Superior temporal gyrus (tissue), 1 donor: ENCODE measurements at regions not wholly inside any gene's neighbourhood (a gene's known extent, or its start where the extent isn't known, plus 50 kb on each side); places are given as distances from the start of the nearest gene placed in this dataset.

Source experiments
- DNase-seq: peaks from one replicate; pipeline ENCODE4 v3.0.0-alpha.2; 2016; ENCODE audit errors: extremely low spot score

DNA sequence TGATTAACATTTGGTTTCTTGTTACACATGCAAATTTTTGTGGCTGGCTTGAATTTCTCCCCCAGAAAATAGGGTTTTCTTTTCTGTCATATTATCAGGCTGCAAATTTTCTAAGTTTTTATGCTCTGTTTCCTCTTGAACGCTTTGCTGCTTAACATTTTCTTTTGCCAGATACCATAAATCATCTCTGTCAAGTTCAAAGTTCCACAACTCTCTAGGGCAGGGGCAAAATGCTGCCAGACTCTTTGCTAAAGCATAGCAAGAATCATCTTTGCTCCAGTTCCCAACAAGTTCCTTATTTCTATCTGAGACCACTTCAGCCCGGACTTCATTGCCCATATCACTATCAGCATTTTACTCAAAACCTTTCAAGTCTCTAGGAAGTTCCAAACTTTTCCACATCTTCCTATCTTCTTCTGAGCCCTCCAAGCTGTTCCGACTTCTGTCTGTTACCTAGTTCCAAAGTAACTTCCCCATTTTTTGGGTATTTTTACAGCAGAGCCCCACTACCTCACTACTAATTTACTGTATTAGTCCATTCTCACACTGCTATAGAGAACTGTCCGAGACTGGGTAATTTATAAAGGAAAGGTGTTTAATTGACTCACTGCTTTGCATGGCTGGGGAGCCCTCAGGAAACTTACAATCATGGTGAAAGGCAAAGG, 486.9 kb upstream of the NCAM2 start:
- DNase-seq, result no peak

DNA sequence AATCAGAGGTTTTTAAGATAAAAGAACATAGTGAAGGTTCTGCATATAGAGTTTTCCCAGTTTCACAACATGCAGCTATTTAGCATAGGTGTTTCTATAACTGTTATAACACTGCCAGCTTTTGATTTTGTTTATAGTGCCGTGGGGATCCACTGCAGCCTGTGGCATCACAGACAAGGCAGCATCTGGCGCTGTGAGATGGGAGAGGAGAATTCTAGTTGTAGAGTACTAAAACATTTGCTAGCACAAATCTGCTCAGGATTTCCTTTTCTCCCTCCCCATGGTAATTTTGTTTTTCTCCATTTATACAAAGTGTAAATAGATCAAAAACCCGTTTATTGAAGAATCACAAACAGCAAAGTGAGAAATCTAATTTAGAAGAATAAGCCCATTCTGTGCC, 482.8 kb upstream of the NCAM2 start:
- peak; percentile 22 for DNase-seq

DNA sequence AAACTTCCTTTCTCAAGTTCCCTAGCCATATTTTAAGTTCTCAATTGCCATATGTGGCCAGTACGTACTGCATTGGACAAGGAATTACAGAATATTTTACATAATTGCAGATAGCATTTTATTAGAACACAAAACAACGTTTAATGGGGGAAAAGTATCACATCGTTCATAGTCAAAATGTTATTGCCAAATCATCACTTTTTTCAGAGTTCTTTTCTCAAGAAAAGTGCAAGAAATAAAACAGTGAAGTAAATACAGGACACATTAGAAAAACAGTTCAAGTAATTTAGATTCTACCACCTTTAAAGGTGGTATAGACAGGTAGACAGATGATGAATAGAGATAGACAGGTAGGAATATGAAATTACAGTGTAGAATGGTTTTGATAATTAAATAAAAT, 479.1 kb upstream of the NCAM2 start:
- DNase-seq, result no peak

DNA sequence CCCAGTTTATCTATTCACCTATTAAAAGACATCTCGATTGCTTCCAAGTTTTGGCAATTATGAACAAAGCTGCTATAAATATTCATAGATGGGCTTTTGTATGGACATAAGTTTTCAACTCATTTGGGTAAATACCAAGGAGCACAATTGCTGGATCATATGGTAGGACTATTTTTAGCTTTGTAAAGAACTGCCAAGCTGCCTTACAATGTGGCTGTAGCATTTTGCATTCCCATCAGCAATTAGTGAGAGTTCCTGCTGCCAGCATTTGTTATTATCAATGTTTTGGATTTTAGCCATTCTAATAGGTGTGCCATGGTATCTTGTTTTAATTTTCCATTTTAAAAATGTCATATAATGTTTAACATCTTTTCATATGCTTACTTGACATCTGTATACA, 475.6 kb upstream of the NCAM2 start:
- DNase-seq, result no peak

DNA sequence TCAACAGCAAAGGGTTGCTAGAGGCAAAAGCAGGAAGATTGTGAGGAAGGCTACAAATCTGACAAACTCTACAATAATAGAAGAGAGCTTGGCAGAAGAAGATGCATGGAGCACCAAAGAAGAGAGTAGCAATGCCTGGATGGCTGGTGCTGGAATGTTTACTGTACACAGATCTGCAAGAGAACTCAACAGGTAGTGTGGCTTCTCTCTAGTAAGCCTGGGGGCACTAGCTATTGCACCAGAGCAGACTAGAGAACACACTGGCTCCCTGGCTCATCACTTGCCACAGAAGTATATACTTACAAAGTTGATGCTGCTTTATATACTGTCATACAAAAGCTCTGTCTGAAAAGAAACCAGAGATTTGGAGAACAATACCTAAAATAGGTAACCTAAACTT, 475.0 kb upstream of the NCAM2 start:
- no peak for DNase-seq

DNA sequence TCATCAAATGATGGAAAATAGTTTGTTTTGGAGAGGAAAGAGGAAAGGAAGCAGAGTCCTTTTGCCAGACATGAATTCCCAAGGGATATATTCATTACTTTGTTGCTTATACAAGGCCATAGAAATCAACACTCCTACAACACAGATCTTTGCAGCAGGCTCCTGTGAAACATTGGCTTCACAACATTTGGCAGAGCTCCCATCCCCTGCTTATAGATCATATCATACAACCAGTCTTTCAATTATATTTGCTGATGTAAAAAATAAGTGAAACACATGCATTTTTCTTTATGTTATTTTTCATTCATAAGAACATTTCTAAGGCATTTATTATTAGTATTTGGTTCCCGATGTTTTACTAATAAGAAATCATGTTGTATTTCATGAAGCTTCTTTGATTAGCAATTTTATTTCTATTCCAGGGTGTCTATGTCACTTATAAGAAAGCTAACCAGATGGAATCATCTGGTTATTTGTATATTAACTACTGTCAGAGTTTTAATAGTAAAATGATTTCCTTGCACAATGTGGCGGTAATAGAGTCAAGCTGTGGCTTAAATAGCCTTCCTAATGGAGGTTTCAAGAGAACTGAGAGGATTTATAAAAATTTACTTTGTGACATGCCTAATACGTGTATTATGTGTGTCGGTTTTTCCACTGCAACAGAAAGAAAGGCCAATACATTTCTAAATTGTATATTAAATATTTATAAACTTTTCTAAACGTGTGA, 470.3 kb upstream of the NCAM2 start:
- no peak for DNase-seq

DNA sequence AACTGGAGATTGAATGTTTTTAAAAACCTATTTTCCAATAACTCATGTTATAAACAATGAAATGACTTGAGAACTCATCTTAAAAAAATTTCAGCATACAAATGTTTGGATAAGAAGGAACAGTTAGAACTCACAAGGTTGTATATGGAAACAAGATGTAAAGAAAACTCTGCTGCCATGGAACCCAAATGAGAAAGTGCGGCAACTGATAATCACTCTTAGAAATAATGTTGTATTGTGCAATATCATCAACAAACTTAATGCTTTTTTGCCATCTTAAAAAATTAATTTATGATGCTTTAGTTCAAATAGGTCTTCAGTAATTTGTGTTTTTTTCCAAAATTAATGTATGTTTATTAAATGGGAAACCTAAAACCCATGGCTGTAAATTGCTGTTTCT, 461.1 kb upstream of the NCAM2 start:
- DNase-seq, result no peak

DNA sequence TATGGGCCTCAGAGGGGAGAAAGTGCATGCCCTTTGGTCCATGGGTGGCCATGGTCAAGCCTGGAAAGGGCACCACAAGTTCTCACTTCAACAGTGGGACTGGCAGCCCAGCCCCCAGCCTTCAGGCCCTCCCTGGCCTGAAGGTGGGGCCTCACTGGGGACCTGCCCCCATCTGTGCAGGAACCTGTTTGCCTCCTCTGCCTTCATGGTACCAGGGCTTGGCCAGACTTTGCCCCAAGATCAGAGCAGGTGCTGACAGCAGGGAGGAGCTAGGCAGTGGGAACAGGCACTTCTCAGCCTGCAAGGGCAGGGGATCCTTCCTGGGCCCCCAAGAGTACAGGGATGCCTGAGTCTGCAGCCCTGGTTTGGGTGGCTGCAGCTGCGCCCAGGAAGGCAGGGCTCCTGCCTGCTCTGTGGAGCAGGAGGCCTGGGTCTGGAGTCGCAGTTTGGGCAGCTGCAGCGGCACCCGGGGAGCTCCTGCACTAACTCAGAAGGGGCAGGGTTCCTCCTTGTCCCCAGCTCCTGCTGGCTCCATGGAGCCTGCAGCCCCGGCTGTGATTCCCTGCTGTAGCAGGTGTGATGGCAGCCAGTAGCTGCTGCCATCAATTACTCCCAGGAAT, 460.1 kb upstream of the NCAM2 start:
- no peak for DNase-seq

DNA sequence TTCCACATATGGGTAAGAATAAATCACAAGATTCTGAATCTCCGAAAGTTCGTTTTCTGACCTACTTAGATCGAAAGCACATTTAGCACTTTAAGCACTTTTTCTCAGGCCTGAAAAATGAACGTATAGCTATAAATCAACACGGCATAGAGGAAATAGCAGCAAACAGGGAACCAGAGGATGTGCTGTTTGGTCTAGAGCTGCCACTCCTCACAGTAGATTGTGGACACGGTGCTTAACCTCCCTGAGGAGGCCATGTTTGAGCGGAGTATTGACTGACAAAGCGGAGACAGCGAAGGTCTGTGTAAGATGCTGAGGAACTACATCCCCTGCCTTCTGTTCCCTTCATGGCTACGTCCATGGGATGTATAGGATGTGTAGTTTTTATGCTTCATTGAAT, 452.8 kb upstream of the NCAM2 start:
- DNase-seq, result no peak

DNA sequence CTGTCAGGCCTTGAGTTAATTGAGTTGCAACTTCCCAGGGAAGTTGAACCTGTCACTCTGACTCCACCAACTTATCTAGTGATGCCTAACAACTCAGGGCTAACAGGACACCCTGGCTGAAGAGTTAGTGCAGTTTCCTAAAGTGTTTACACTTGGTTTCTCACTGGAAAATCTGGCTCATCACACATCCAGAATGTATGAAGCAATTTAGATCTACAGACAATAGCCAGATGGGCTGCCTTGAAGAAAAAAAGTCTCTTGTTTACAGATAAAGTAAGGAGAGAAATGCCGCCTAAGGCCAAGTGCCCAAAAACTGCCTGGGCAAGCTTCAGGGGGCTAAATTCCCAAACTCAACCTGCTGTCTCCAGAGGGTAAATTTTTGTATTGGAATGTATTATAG, 446.3 kb upstream of the NCAM2 start:
- no peak for DNase-seq

DNA sequence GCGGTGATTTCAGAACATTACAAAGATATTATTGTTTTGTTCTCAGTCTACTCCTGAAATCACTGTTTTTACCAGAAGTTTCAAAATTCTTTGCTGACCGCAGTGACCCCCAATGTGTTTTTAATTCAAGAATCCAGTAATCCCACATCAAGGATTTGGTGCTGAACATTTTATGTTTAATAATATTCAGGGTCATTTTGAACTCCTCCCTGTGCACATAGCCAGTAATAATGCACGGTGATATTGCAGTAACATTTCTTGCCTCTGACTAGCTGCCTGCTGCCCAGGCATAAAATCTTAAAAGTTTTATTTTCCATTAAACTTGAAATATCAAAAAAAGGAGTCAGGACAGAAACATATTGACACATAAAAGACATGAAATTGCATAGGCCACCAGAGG, 443.4 kb upstream of the NCAM2 start:
- no peak for DNase-seq

DNA sequence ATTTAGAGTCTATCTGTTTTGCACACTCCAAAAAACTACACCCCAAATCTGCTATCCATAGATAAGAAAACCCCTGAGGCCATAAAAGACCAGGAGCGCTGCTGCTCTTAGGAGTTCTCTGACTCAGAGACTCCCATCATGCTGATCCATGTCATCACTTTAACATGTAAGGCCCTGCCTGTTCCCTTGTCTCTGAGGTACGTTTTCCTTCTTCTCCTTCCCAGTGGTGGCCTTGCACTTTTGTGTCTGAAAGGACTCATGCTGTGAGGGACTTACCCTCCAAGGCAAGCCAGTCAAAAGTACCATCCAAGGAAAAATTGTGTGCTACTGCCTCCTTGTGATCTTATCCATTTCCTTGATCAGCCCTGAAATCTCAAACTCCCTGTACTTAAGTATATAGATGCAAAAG, 427.4 kb upstream of the NCAM2 start:
- no peak for DNase-seq

DNA sequence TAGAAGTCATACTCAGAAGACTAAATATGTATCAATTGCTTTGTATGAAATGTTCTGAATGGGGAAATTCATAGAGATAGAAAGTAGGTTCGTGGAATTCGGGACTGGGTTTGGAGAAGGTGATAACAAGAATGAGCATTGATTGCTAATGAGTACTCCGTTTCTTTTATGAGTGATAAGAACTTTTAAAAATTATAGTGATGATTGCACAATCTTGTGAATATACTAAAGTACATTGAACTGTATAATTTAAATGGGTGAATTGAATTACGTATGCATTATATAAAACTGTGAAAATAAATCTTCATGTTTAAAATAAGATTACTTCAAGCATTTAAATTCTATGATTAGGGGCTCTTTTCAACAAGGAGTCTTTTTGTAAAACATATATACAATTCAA, 425.6 kb upstream of the NCAM2 start:
- no peak for DNase-seq

DNA sequence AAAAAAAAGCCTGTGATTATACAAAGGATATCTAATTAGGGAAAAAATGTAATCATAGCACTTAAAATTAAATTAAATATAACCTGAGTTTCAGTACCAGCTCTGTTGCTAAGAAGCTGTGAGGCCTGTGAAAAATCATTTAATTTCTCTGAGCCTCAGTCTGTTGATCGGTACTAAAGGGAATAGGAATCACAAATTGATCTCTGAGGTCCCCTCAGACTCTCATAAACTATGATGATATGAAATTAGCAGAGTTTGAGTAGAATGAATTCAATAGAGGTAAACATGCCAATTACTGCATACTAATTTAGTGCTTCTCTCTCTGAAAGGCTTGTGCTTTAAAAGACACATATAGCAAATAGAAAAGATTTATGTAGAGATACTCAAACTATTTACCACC, 416.8 kb upstream of the NCAM2 start:
- no peak for DNase-seq

DNA sequence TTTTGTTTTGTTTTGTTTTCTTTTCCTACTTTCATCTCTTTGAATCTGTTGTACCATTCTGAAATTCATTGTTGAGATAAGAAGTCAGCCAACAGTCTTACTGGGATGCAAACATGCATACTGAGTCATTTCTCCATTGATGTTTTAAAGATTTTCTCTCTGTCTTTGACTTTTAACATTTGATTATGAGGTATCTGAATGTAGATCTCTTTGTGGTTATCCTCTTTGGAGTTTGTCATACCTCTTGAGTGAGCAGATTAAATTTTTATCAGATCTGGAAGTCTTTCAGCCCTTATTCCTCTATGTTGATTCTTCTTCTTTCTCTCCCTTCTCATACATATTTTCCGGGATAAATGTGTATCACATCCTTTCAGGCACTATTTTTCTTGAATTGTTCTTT, 406.9 kb upstream of the NCAM2 start:
- DNase-seq, result no peak

DNA sequence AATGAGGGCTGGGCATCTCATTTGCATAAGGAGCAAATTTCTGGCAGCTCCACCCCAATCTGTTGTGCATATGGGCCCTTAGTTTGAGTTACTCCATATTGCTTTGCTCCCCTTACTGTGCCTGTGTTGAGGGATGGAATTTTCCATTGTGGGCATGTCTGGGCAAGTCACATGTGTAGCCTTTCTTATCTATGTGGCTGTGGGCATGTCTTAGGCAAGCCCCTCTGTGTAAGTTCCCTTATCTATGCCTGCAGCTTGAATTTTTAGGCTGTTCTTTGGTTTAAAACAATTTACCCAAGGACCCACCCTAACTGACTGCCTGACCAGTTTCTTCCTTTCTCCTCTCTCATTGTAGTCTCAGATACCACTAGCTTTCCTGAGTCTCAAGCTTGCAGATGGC, 405.7 kb upstream of the NCAM2 start:
- no peak for DNase-seq

DNA sequence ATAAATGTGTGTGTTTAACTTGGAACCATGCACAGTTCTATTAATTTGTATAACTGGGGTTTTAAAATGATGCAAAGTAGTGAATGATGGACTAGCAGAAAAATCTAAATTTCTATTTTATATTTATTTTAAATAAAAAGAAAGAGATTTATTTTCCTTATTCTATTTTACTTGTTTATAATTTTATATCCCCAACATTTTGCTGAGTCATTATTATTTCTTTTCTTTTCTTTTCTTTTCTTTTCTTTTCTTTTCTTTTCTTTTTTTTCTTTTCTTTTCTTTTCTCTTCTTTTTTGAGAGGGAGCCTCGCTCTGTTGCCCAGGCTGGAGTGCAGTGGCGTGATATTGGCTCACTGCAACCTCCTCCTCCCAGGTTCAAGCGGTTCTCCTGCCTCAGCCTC, 395.0 kb upstream of the NCAM2 start:
- DNase-seq, result no peak

DNA sequence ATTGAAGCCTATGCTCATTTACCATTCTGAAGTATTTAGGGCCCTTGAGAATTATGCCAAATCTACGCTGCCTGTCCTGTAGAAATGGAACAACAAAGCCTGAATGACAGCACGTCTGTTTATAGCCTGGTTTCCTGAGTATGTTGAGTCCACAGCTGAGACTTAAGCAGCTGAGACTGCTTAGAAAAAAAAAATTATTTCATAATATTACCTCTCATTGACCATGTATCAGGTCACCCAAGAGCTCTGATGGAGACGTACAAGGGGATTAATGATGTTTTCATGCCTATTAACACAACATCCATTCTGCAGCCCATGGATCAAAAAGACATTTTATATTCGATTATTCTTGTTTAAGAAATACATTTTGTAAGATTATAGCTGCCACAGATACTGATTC, 387.2 kb upstream of the NCAM2 start:
- DNase-seq, result no peak

DNA sequence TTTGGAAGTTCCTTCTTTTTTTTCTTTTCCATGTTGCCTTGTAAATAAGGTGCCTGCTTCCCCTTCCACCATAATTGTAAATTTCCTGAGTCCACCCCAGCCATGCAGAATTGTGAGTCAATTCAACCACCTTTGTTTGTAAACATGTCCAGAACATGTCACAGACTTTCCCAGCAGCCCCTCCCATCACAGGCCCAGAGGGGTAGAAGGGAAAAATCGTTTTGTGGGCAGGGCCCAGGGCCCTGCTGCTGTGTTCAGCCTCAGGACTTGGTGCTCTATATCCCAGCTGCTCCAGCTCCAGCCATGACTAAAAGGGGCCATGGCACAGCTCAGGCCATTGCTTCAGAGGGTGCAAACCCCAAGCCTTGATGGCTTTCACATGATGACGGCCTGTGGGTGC, 384.6 kb upstream of the NCAM2 start:
- DNase-seq, result no peak

DNA sequence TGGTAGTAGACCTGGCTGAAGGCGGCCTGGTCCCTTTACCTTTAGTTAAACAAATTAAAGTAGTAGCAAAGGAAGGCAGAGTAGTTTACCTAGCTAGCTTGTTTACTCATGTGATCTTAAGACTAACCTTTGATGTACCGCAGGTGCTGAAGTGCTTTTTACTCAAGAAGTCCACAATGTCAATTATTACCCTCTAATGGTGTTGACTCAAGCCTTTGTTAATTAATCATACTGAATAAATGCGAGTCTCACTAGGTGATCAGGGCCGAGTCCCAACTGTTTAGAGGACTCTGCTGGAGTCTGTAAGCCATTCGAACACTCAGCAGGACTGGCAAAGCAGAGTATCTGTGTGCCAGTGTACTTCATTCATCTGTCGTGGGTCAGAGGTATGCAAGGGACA, 381.1 kb upstream of the NCAM2 start:
- no peak for DNase-seq

DNA sequence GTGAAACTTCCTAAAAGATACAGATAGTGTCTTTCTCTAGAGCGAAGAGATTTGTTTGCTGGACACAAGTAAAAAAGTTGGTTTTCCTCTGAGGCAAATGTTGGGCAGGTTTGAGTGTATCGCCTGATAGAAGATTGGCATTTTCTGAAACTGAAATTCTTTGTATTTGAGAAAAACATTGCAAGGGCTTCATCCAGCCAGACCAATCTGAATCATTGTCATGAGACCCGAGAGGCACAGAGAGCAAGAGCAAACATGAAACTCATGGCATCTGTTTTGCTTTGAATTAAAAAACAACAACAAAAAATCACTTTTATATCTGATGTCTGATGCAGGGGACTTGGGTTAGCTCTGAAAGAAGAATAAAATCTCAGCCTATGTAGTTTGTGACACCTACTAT, 379.3 kb upstream of the NCAM2 start:
- DNase-seq, result no peak

DNA sequence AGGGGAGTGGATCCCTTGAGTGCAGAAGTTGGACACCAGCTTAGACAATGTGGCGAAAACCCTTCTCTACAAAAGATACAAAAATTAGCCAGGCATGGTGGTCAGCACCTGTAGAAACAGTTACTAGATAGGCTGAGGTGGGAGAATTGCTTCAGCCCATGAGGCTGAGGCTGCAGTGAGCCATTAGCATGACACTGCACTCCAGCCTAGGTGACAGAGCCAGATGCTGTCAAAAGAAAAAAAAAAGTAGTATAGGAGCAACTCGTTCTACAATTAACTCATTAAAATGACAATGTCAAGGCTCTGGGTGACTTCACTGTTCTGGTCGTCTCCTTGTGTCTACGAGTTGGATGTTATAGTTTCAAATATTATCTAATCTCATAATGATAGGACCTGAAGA, 370.6 kb upstream of the NCAM2 start:
- DNase-seq, result no peak

DNA sequence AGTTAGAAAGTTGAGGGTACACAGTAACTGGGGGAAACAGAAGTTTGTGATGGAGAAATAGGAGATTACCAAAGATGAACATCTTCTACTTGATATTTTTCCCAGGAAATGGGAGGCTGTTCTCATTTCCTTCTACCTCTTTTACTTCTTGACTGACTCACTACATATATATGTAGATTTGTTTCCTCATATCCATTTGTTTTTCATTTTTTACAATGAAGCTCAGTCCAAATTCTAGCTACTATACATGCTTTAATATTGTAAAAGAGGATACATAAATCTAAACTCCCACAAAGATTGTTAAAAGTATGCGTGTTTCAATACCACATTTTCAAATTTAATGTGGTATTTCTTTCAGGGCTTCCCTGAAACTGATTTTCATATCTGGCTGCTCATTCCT, 366.6 kb upstream of the NCAM2 start:
- DNase-seq, result no peak

DNA sequence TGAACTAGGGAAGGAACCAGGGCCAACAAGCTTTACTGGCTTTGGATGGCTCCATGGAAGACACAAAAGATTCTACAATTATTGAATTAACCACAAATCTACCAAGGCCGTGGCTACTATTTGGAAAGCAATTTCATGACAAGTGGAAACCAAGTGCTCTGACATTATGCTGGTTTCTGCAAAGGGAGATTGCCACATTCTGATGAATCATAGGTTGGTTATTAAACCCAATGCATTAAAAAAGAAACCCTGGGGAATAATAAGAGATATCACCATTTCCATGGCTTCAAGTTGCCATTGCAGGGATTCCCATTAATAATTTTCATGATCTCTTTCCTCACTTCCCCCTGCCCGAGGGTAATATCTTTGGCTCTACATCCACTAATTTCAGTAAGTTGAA, 359.2 kb upstream of the NCAM2 start:
- no peak for DNase-seq
